ENCODE measurements at regions not wholly inside any gene's neighbourhood (a gene's known extent, or its start where the extent isn't known, plus 50 kb on each side); places are given as distances from the start of the nearest gene placed in this dataset.

GRCh38 chr18:68417166-68417799, 297.6 kb downstream of the TMX3 start:
- Histone ChIP-seq H4K20me1 (replicated peaks in 1 of 2; ENCODE audit: control insufficient read depth in 1 of 2, insufficient read depth in 2 of 2, low read length in 2 of 2) (no peaks in the 10 kb centered on the region), H2AK5ac (ENCODE audit: low read depth, low read length) (no peak overlapping the region), H4K5ac (ENCODE audit: insufficient read length, low read depth, low read length) (no peak overlapping the region), H2BK15ac (ENCODE audit: low read length) (no peak overlapping the region), H3K36me3 (ENCODE audit: control insufficient read depth in 2 of 4, insufficient read depth in 4 of 4, low read length in 3 of 4) (no peaks in the 10 kb centered on the region), H3K18ac (ENCODE audit: extremely low read depth, low read length) (no peak overlapping the region), H3K56ac (replicated peaks; ENCODE audit: insufficient read length, low read depth, low read length) (no peak overlapping the region), H3K4me3 (ENCODE audit: extremely low read depth in 1 of 4, insufficient read depth in 2 of 4, low read depth in 3 of 4, low read length in 4 of 4) (no peak overlapping the region), H2BK120ac (replicated peaks; ENCODE audit: low read depth, low read length) (no peak overlapping the region), H3K27ac (ENCODE audit: low read depth, low read length) (no peak overlapping the region), H2BK5ac (ENCODE audit: low read depth, low read length) (no peak overlapping the region), H3K79me1 (ENCODE audit: low read depth, low read length) (no peaks in the 10 kb centered on the region), H4K91ac (replicated peaks; ENCODE audit: insufficient read length, low read length) (no peak overlapping the region), H3K9me3 (ENCODE audit: insufficient read depth in 2 of 2, low read depth in 1 of 2, low read length in 1 of 2) (no peaks in the 10 kb centered on the region), H3K23me2 (ENCODE audit: low read depth, low read length) (no peaks in the 10 kb centered on the region), H3K4ac (replicated peaks; ENCODE audit: insufficient read length, low read depth, low read length) (no peak overlapping the region), H3K23ac (ENCODE audit: insufficient read length) (no peak overlapping the region), H3K79me2 (ENCODE audit: control insufficient read depth in 1 of 2, insufficient read depth in 2 of 2, low read length in 2 of 2) (no peaks in the 10 kb centered on the region), H2BK12ac (ENCODE audit: low read depth, low read length) (no peak overlapping the region), H2BK20ac (ENCODE audit: low read length) (no peak overlapping the region), H3K14ac (ENCODE audit: insufficient read length) (no peak overlapping the region), H3K27me3 (replicated peaks in 1 of 4; ENCODE audit: control insufficient read depth in 3 of 4, extremely low read depth in 1 of 4, insufficient read depth in 3 of 4, low read length in 3 of 4) (no peaks in the 10 kb centered on the region), H3K4me1 (replicated peaks in 1 of 4; ENCODE audit: control insufficient read depth in 3 of 4, insufficient read depth in 4 of 4, low read length in 3 of 4) (peaks cover 0 to 4% (median 2%) of the 10 kb centered on the region in 4 experiments; a peak in 1 of 7 replicates), H3K9ac (replicated peaks in 1 of 4; ENCODE audit: extremely low read depth in 1 of 4, low read depth in 3 of 4, low read length in 3 of 4) (no peak overlapping the region), H4K8ac (ENCODE audit: extremely low read depth, insufficient read depth, low read length) (no peak overlapping the region), H3K4me2 (ENCODE audit: insufficient read depth in 1 of 2, low read depth in 2 of 2, low read length in 2 of 2) (no peak overlapping the region), H2AFZ (ENCODE audit: low read length) (0 out of 2 replicates have a peak overlapping the region, but pooled peaks have one; percentile 30)
- no peak for FAIRE-seq
- CTCF ChIA-PET (ENCODE audit: partially characterized antibody): interaction anchor here (1.1 kb wide), 1 partner anchor 201 kb away, joined by 3 read pairs; no protein-coding TSS in a partner anchor
- 96% methylated on average over 2 of the region's 2 CpGs; no CpG with 5 or more reads in 1 of the 2 experiments for WGBS, 2 experiments (ENCODE audit: extremely low coverage in 1 of 2, insufficient coverage in 1 of 2, insufficient read length in 1 of 2, insufficient replicate concordance in 2 of 2, low coverage in 1 of 2, low lambda C conversion rate in 2 of 2, missing lambda C conversion rate in 1 of 2)
- TF ChIP-seq, protein P1, sequence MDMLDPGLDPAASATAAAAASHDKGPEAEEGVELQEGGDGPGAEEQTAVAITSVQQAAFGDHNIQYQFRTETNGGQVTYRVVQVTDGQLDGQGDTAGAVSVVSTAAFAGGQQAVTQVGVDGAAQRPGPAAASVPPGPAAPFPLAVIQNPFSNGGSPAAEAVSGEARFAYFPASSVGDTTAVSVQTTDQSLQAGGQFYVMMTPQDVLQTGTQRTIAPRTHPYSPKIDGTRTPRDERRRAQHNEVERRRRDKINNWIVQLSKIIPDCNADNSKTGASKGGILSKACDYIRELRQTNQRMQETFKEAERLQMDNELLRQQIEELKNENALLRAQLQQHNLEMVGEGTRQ (IDR thresholded peaks at IDR 0.05; ENCODE audit: low read length): no peak
- no peak for TF ChIP-seq SIX5 (IDR thresholded peaks at IDR 0.05; ENCODE audit: low read depth, low read length)
- TF ChIP-seq BRCA1 (IDR thresholded peaks at IDR 0.05; ENCODE audit: low read depth, low read length): no peak
- TF ChIP-seq SAP30 (IDR thresholded peaks at IDR 0.05; ENCODE audit: insufficient read depth, insufficient replicate concordance, low read length): no peak
- TF ChIP-seq KDM5A (IDR thresholded peaks at IDR 0.05; ENCODE audit: low read length): no peak
- TF ChIP-seq TEAD4 (IDR thresholded peaks at IDR 0.05; ENCODE audit: low read depth, low read length): no peak
- TF ChIP-seq EGR1 (IDR thresholded peaks at IDR 0.05; ENCODE audit: borderline replicate concordance, low read depth, low read length): no peak
- POLR2A ChIA-PET (ENCODE audit: partially characterized antibody): no interaction called here
- DNase-seq (ENCODE audit: low read depth in 1 of 2, low spot score in 2 of 2): no peak
